ENCODE measurements at regions not wholly inside any gene's neighbourhood (a gene's known extent, or its start where the extent isn't known, plus 50 kb on each side); places are given as distances from the start of the nearest gene placed in this dataset.

DNA sequence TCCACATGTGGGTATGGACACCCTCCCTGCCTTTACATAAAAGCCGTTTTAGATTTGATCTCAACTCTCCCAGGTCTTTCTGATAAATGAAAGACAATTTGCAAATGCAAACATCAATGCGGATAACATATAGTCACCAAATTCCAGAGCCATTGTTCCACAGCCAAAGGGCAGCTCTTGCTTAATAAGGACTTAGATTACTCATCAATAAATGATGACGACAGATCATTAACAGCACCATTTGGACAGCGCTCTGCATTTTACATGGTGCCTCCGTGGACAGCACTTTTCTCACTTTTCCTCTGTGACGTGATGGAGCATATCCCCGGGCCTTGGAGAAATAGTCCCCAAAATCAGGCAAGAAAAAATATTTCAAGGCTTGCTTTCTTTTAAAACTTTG is 370.3 kb upstream of the CELF2 start:
- TF ChIP-seq CTCF (IDR thresholded peaks at IDR 0.05) (no peak), POLR2A (IDR thresholded peaks at IDR 0.05) (no peak), POLR2AphosphoS5 (IDR thresholded peaks at IDR 0.05) (no peak), EP300 (IDR thresholded peaks at IDR 0.05) (no peak)
